Activated CD4-positive, alpha-beta memory T cell treated with anti-CD3 and anti-CD28 coated beads for 36 hours (primary cell): ENCODE measurements at regions not wholly inside any gene's neighbourhood (a gene's known extent, or its start where the extent isn't known, plus 50 kb on each side); places are given as distances from the start of the nearest gene placed in this dataset.
"Not testable (repeated sequence)": the region's sequence is repeated elsewhere in the genome, so short reads cannot be mapped to it uniquely, and the experiment has no call there.

ENCODE experiments used
- CTCF ChIA-PET: fragments of 350-600 bp; sonication (Branson Sonifier 250); formaldehyde crosslinking; loops from one replicate; lab custom pipeline; 2021; ENCODE audit warnings: antibody characterized with exemption, inconsistent platforms; lab: Charles Lee
- POLR2A ChIA-PET: fragments of 350-600 bp; sonication (Branson Sonifier 250); formaldehyde crosslinking; loops from one replicate; lab custom pipeline; 2021; ENCODE audit warnings: antibody characterized with exemption; lab: Charles Lee
- DNase-seq: peaks from one replicate; pipeline ENCODE4 v3.0.0-alpha.2; 2020
- H3K27ac Mint-ChIP-seq: one replicate; pipeline ENCODE4 v1.8.0; 2021; ENCODE audit warnings: mixed read lengths
- H3K27me3 Mint-ChIP-seq: one replicate; pipeline ENCODE4 v1.8.0; 2021; ENCODE audit warnings: mixed read lengths
- H3K36me3 Mint-ChIP-seq: one replicate; pipeline ENCODE4 v1.8.0; 2021; ENCODE audit warnings: mixed read lengths
- H3K4me1 Mint-ChIP-seq: one replicate; pipeline ENCODE4 v1.8.0; 2021; ENCODE audit warnings: low read depth, mixed read lengths
- H3K4me3 Mint-ChIP-seq: one replicate; pipeline ENCODE4 v1.8.0; 2021; ENCODE audit warnings: mild to moderate bottlenecking, mixed read lengths
- H3K9me3 Mint-ChIP-seq: one replicate; pipeline ENCODE4 v1.8.0; 2021; ENCODE audit warnings: mixed read lengths
- intact Hi-C: fragments of 100-400 bp; cut with micrococcal nuclease; formaldehyde crosslinking; loops from one replicate; pipeline ENCODE4 v1.15.1; 2023

DNA sequence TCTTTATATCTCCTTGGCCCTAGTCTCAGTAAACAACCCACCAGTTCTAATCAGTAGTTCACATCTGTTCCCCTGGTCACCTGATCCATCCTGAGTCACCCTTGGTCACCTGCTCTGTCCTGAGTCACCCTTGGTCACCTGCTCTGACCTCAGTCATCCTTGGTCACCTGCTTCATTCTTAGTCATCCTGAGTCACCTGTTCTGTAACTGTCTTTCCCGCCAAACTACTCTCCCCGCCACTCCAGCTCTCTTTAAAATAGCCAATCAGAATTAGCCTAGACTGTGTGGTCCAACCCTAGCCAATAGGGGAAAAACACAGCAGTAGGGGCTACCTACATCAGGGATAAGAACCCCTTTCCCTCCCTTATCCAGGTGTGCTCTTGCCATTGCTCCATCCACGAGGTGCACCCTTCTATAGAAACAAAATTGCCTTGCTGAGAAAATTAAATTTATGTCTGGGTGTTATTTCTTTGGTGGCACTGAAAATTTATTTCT, 245.4 kb upstream of the DIO3 start:
- Mint-ChIP-seq H3K27me3 (peaks cover 8% of the 10 kb centered on the region), H3K27ac (no peak overlapping the region), H3K36me3 (peaks cover 2% of the 10 kb centered on the region), H3K9me3 (peaks cover 22% of the 10 kb centered on the region), H3K4me3 (no peak overlapping the region), H3K4me1 (no peaks in the 10 kb centered on the region)
- ChIA-PET POLR2A (no interaction called here), CTCF (no interaction called here)
- DNase-seq = no peak
- intact Hi-C loops = no loop called here

DNA sequence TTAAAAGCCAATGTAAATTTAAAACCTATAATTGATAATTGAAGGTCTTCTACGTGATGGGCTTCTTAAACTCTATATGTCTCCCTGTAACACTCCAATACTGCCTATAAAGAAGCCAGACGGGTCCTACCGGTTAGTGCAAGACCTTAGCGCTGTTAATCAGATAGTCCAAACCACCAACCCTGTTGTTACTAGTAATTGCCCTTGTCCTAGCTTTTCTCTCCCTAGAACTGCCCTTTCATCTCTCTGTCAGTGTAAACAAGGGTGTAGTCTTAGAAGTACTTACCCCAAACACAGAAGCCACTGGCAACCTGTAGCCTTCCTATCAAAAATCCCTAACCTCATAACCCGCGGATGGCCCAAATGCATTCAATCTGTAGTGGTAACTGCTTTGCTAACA, 243.0 kb upstream of the DIO3 start:
- ChIA-PET CTCF (no interaction called here), POLR2A (no interaction called here)
- H3K9me3 Mint-ChIP-seq = peaks cover 26% of the 10 kb centered on the region

DNA sequence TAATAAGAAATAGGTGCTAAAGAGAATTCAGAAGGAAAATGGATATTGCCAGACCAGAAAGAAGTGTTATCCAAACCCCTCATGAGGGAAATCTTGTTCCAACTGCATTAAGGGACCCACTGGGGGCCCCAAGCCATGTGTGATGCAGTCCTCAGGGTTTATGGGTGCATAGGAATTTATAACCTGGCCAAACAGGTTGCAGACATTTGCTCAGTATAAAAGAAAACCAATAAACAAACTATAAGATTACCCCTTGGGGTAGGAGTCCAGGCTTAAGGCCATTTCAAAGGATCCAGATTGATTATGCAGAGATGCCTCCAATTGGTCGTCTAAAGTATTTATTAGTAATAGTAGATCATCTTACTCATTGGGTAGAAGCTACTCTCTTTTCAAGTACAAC, 240.9 kb upstream of the DIO3 start:
- Mint-ChIP-seq H3K36me3 (peaks cover 6% of the 10 kb centered on the region), H3K27ac (no peak overlapping the region), H3K27me3 (peaks cover 4% of the 10 kb centered on the region), H3K9me3 (peaks cover 40% of the 10 kb centered on the region), H3K4me3 (no peak overlapping the region), H3K4me1 (no peaks in the 10 kb centered on the region)
- POLR2A ChIA-PET = no interaction called here
- DNase-seq = no peak
- CTCF ChIA-PET = no interaction called here
- intact Hi-C loops = no loop called here

More for the DNA sequence above, 243.0 kb upstream of the DIO3 start:
- Mint-ChIP-seq H3K4me1 (no peaks in the 10 kb centered on the region), H3K27ac (no peak overlapping the region), H3K36me3 (peaks cover 2% of the 10 kb centered on the region), H3K27me3 (peaks cover 4% of the 10 kb centered on the region), H3K4me3 (no peak overlapping the region)
- DNase-seq = no peak
- intact Hi-C loops = no loop called here

DNA sequence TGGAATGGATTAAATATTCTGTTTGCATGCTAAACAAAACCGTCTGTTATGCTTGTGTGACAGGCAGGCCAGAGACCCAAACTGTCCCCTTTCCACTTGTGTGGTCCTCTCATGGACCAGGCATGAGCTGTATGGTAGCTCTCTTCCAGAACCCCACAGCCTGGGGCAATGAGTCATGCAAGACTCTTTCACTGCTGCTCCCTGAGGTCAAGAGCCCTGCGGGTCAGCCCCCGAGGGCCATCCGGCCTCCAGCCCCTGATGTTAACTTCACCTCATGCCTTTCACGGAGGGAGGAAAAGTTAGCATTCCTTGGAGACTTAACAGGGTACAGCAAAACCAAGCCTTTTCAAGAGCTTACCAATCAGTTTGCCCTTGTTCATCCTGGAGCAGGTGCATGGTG, 239.1 kb upstream of the DIO3 start:
- Mint-ChIP-seq H3K4me3 (no peak overlapping the region), H3K4me1 (no peaks in the 10 kb centered on the region), H3K27ac (no peak overlapping the region), H3K36me3 (peaks cover 4% of the 10 kb centered on the region), H3K27me3 (peaks cover 6% of the 10 kb centered on the region), H3K9me3 (peaks cover 24% of the 10 kb centered on the region)
- ChIA-PET POLR2A (no interaction called here), CTCF (no interaction called here)
- DNase-seq = no peak
- intact Hi-C loops = no loop called here

DNA sequence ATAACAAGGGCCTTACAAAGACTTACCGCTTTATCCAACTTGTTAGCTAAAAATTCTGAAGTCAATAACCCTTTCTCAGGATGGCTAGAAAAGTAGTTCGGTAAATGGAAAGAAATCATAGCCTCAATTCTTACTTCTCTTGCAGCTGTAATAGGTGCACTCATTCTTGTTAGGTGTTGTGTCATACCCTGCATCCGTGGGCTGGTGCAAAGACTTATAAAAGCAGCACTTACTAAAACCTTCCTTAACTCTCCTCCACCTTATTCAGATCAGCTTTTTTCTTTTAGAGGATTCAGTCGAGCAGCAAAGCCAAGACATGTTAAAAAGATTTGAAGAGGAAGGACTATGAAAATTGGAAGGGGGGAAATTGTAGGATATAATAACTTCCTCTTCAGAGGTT, 238.2 kb upstream of the DIO3 start:
- Mint-ChIP-seq H3K36me3 (peaks cover 4% of the 10 kb centered on the region), H3K4me3 (no peak overlapping the region), H3K4me1 (no peaks in the 10 kb centered on the region), H3K27me3 (peaks cover 6% of the 10 kb centered on the region), H3K27ac (no peak overlapping the region), H3K9me3 (peaks cover 24% of the 10 kb centered on the region)
- ChIA-PET POLR2A (no interaction called here), CTCF (no interaction called here)
- intact Hi-C loops = no loop called here
- DNase-seq = no peak

DNA sequence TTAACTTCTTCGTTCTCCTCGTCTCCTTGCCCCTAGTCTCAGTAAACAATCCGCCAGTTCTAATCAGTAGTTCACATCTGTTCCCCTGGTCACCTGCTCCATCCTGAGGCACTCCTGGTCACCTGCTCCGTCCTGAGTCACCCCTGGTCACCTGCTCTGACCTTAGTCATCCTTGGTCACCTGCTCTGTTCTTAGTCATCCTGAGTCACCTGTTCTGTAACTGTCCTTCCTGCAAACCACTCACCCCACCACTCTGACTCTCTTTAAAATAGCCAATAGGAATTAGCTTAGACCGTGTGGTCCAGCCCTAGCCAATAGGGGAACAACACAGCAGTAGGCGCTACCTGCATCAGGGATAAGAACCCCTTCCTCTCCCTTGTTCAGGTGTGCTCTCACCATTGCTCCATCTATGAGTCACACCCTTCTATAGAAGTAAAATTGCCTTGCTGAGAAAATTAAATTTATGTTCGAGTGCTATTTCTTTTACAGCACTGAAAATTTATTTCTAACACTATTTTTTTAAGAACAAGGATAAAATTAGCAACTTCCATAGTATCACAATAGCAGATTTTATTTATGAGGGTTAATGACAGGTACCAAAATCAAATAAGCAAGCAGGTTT, 237.6 kb upstream of the DIO3 start:
- CTCF ChIA-PET, H3K4me3 Mint-ChIP-seq, H3K4me1 Mint-ChIP-seq, H3K36me3 Mint-ChIP-seq, POLR2A ChIA-PET, H3K27ac Mint-ChIP-seq, DNase-seq, H3K27me3 Mint-ChIP-seq, intact Hi-C loops: not testable (repeated sequence)
- H3K9me3 Mint-ChIP-seq = peaks cover 24% of the 10 kb centered on the region

DNA sequence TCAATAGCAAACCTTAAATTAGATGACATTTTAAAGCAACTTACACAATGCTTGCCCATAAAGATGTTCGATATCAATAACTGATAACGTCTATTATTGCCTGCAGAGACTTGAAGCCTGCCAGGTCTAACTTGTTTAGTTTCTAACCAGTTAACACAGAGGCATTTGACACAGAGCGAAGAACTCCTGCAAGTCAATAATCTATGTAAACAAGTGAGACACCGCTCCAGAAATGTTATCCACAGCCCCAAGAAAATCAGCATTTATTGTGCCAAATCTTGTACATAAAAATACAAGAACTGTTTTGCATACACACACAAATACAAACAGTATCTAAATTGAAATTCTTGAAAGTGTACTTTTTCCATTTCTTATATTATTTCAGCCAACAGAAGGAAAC, 236.0 kb upstream of the DIO3 start:
- CTCF ChIA-PET = no interaction called here

DNA sequence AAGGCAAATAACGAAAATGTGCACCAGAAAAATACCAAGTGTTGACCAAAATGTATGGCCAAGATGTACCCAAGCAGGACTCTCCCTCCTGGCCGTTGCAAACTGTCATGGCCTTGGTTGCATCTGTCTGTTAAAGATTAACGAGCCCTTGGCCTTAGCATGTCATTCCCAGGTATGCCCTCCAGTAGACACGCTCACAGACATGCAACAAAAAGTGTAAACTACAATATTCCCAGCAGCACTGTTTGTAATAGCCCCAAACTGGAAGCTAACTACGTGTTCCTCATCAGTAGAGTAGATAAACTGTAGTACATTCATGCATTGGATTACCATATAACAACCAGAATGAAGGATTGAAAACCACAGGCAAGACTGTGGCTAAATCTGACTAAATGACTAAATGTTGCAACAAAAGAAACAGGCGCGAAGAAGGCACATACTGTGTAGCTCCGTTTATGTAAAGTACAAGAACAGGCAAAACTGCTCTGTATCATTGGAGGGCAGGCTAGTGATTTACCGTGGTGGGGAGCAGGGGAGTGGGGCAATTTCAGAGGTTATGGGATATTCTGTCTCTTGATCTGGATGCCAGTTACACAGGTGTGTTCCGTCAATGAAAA, 232.8 kb upstream of the DIO3 start:
- H3K36me3 Mint-ChIP-seq = peaks cover 2% of the 10 kb centered on the region
- H3K27me3 Mint-ChIP-seq = peaks cover 7% of the 10 kb centered on the region
- POLR2A ChIA-PET = no interaction called here
- no peaks in the 10 kb centered on the region for H3K4me1 Mint-ChIP-seq
- intact Hi-C loops = no loop called here
- H3K27ac Mint-ChIP-seq = no peak overlapping the region
- H3K4me3 Mint-ChIP-seq = no peak overlapping the region
- peaks cover 17% of the 10 kb centered on the region for H3K9me3 Mint-ChIP-seq
- DNase-seq = no peak
- CTCF ChIA-PET = no interaction called here

More for the DNA sequence above, 236.0 kb upstream of the DIO3 start:
- intact Hi-C loops = no loop called here
- H3K4me1 Mint-ChIP-seq = no peaks in the 10 kb centered on the region
- POLR2A ChIA-PET = no interaction called here
- peaks cover 4% of the 10 kb centered on the region for H3K36me3 Mint-ChIP-seq
- H3K9me3 Mint-ChIP-seq = peaks cover 24% of the 10 kb centered on the region
- no peak overlapping the region for H3K27ac Mint-ChIP-seq
- H3K4me3 Mint-ChIP-seq = no peak overlapping the region
- H3K27me3 Mint-ChIP-seq = peaks cover 3% of the 10 kb centered on the region
- no peak for DNase-seq

DNA sequence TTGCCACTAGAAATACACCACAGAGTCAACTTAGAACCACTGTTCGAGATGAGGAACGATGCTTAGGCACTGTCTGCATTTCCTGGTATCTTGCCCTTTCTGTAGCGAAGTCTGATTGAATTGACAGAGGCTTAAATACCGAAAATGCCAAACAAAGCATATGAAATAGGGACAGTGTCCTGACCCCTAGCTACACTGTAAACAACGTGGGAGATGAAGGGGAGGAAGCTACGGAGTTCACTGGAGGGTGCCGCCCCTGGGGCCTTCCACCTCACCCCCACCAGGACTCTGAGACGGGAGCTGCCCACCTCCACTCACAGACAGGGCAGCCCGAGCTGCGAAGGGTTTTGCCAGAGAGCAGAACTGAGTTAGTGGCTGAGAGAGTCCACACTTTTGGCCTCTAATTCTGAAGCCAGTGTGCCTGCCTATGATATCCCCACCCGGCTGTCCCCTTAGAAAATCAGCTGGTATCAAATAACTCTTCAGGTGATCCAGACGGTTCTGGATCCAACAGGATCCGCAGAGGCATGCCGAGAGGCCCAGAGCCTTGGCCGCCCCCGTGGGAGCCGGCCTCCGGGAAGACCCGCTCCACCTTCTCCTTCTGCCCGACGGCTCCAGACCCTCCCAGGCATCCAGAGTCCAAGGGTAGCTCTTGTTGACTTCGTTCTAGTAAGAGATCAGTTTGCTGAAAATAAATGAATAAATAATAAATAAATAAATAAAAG, 230.7 kb upstream of the DIO3 start:
- H3K36me3 Mint-ChIP-seq = no peaks in the 10 kb centered on the region
- no peak overlapping the region for H3K4me3 Mint-ChIP-seq
- DNase-seq = no peak
- H3K27ac Mint-ChIP-seq = no peak overlapping the region
- POLR2A ChIA-PET = no interaction called here
- CTCF ChIA-PET = no interaction called here
- peaks cover 7% of the 10 kb centered on the region for H3K27me3 Mint-ChIP-seq
- H3K4me1 Mint-ChIP-seq = no peaks in the 10 kb centered on the region
- intact Hi-C loops = no loop called here
- no peaks in the 10 kb centered on the region for H3K9me3 Mint-ChIP-seq

DNA sequence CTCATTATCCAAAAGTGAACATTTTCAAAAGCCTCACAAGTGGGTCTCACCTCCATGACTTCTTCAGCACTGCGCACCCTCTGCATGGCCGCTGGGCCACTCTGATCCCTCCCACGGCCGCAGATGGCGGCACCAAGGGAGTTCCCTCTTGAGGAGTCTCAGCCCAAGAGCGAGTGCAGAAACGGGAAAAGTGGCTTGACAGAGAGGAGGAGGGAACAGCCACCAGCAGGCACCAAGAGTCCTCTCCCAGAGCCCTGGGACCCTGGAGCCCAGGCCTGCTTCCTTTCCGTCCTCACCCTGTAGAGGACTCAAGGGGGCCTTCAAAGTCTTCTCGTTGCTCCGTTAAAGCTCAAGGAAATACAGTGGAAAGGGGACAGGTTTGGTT, 230.2 kb upstream of the DIO3 start:
- Mint-ChIP-seq H3K4me1 (no peaks in the 10 kb centered on the region), H3K9me3 (no peaks in the 10 kb centered on the region), H3K27ac (no peak overlapping the region), H3K27me3 (peaks cover 6% of the 10 kb centered on the region), H3K36me3 (no peaks in the 10 kb centered on the region), H3K4me3 (no peak overlapping the region)
- CTCF ChIA-PET = no interaction called here
- intact Hi-C loops = no loop called here
- no peak for DNase-seq
- POLR2A ChIA-PET = no interaction called here

DNA sequence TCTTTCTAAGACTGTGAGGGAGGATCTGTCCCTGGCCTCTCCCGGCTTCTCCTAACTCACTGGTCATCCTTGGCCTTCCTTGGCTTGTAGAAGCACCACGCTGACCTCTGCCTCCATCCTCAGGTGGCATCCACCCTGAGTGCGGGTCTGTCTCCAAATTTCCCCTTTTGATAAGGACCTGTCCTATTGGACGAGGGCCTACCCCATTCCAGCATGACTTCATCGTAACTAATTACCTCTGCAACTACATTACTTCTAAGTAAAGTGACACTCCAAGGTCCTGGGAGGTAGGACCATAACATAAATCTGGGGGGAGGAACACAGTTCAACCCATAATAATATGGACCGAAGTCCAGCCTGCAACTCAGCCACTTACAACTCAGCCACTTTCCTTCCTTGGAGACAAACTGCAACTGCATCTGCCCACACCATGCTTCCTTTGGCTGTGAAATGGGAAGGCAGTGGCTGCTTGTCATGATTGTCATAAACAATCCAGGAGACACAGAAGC, 229.6 kb upstream of the DIO3 start:
- CTCF ChIA-PET = no interaction called here
- POLR2A ChIA-PET = no interaction called here
- intact Hi-C loops = no loop called here
- Mint-ChIP-seq H3K27ac (no peak overlapping the region), H3K9me3 (no peaks in the 10 kb centered on the region), H3K4me1 (no peaks in the 10 kb centered on the region), H3K36me3 (no peaks in the 10 kb centered on the region), H3K4me3 (no peak overlapping the region), H3K27me3 (peaks cover 7% of the 10 kb centered on the region)
- no peak for DNase-seq

DNA sequence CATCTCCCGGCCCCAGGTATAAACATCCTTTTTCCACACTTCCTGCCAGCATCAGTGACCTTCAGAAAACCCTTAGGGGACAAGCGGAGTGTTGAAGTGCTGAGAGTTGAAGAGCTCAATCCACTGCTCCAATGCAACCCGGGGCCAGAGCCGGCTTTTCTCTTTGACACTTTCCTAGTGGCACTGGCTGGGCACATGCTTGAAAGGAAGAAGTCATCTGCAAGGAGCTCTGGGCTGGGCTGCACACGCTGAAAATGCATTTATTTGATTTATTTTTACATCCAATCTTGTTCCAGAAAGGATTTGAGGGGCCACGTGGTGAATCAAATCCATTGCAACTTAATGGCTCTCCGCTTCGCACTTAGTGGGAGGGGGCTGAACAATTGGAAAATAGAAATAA, 229.0 kb upstream of the DIO3 start:
- intact Hi-C loops = no loop called here
- ChIA-PET POLR2A (no interaction called here), CTCF (no interaction called here)
- H3K36me3 Mint-ChIP-seq = no peaks in the 10 kb centered on the region
- DNase-seq = no peak
- H3K4me3 Mint-ChIP-seq = no peak overlapping the region
- peaks cover 12% of the 10 kb centered on the region for H3K27me3 Mint-ChIP-seq
- no peaks in the 10 kb centered on the region for H3K9me3 Mint-ChIP-seq
- H3K4me1 Mint-ChIP-seq = no peaks in the 10 kb centered on the region
- no peak overlapping the region for H3K27ac Mint-ChIP-seq
